Loucy (cell line): ENCODE measurements at regions not wholly inside any gene's neighbourhood (a gene's known extent, or its start where the extent isn't known, plus 50 kb on each side); places are given as distances from the start of the nearest gene placed in this dataset.

Experiments
- CTCF ChIP-seq: fragments of 200-600 bp; sonication (generic); conservative IDR thresholded peaks from 2 replicates; pipeline ENCODE4 v1.5.1; 2014; ENCODE audit warnings: mild to moderate bottlenecking, antibody characterized with exemption, low read length
- EZH2phosphoT487 ChIP-seq: fragments of 200-600 bp; IDR thresholded peaks from 2 replicates; pipeline ENCODE4 v1.6.1; 2018; ENCODE audit warnings: antibody characterized with exemption, mild to moderate bottlenecking, moderate library complexity, borderline replicate concordance

GRCh38 chr13:50089633-50090032 is 74.4 kb downstream of the KCNRG start:
- no peak for TF ChIP-seq CTCF
- no peak for TF ChIP-seq EZH2phosphoT487
